ENCODE measurements at regions not wholly inside any gene's neighbourhood (a gene's known extent, or its start where the extent isn't known, plus 50 kb on each side); places are given as distances from the start of the nearest gene placed in this dataset.

GRCh38 chr2:226483745-226484619 is 315.6 kb downstream of the IRS1 start:
- TF ChIP-seq CTCF (IDR thresholded peaks at IDR 0.05; ENCODE audit: borderline replicate concordance, extremely low read depth, low read length, poor library complexity, severe bottlenecking) = no peak
- no peak for TF ChIP-seq EZH2 (IDR thresholded peaks at IDR 0.05; ENCODE audit: borderline replicate concordance, low read depth, low read length, severe bottlenecking)
